K562 (cell line): ENCODE measurements at regions not wholly inside any gene's neighbourhood (a gene's known extent, or its start where the extent isn't known, plus 50 kb on each side); places are given as distances from the start of the nearest gene placed in this dataset.

Source experiments
- ATAC-seq: fragments of 200-7000 bp; cut with Tn5 transposase; 3 replicates; pipeline ENCODE4 v1.9.1; 2020; ENCODE audit warnings: moderate library complexity
- BruUV-seq: library from RNA; stranded (reverse); fragments of 400-500 nt; replicated peaks from 2 replicates; lab custom pipeline; 2021; lab: Mats Ljungman, UMichigan
- CTCF ChIA-PET: fragments of 300-600 bp; formaldehyde crosslinking; extraction: SDS; loops from one replicate; lab custom pipeline; 2021; ENCODE audit warnings: low intra/inter-chr PET ratio; lab: Yijun Ruan, JAX
- POLR2A ChIA-PET: fragments of 300-600, 350-650 bp; sonication (Branson Sonifier 250); formaldehyde crosslinking; extraction: SDS; loops from one replicate; lab custom pipeline; 2021; ENCODE audit warnings: antibody characterized with exemption, inconsistent platforms; lab: Yijun Ruan, JAX
- DNase-seq, 4 experiments: peaks; one replicate each; pipeline versions ENCODE4 v3.0.0 to v3.0.0-alpha.2; 2011 to 2018; ENCODE audit warnings: low spot score in 3 of 4, mixed read lengths in 3 of 4; ENCODE audit errors: extremely low read depth in 1 of 4
- FAIRE-seq: peaks from 2 replicates; lab custom pipeline; 2011; peaks lifted over from hg19 to GRCh38; lab: Jason Lieb, UNC
- H2AFZ ChIP-seq: 2 replicates; pipeline ENCODE4 v1.6.0; 2011; ENCODE audit warnings: low read depth, low read length, control low read depth, inconsistent platforms
- H3K27ac ChIP-seq: fragments of 200-600 bp; 3 replicates; pipeline ENCODE4 v1.8.0; 2011; ENCODE audit warnings: low read depth, mild to moderate bottlenecking, control low read depth, inconsistent platforms, low read length, moderate library complexity, mixed read lengths; ENCODE audit errors: extremely low read depth
- H3K27me3 ChIP-seq, 2 experiments: fragments of 300-600 bp in 1 of 2; 2 replicates in 1 of 2; 3 replicates in 1 of 2; pipeline versions ENCODE4 v1.6.0 to v1.8.0; 2011; ENCODE audit warnings: inconsistent platforms in 2 of 2, low read length in 2 of 2, mild to moderate bottlenecking in 1 of 2, mixed read lengths in 1 of 2, moderate library complexity in 1 of 2; ENCODE audit not compliant: control insufficient read depth in 2 of 2, insufficient read depth in 2 of 2
- H3K36me3 ChIP-seq: fragments of 300-600 bp; 3 replicates; pipeline ENCODE4 v1.8.0; 2011; ENCODE audit warnings: mild to moderate bottlenecking, low read length, inconsistent platforms; ENCODE audit not compliant: control insufficient read depth, insufficient read depth
- H3K4me1 ChIP-seq, 2 experiments: fragments of 200-600 bp in 1 of 2; replicated peaks in 1 of 2; 2 replicates in 1 of 2; 3 replicates in 1 of 2; pipeline versions ENCODE4 v1.5.1 to v1.8.0; 2011; ENCODE audit warnings: inconsistent platforms in 2 of 2, low read length in 2 of 2, mild to moderate bottlenecking in 1 of 2, mixed read lengths in 1 of 2, moderate library complexity in 1 of 2; ENCODE audit not compliant: control insufficient read depth in 2 of 2, insufficient read depth in 2 of 2
- H3K4me2 ChIP-seq: 2 replicates; pipeline ENCODE4 v1.6.1; 2011; ENCODE audit warnings: low read length, control low read depth, inconsistent platforms, mixed read lengths; ENCODE audit not compliant: insufficient read depth
- H3K4me3 ChIP-seq: fragments of 200-600 bp; sonication (generic), shearing (Covaris generic); 2 replicates; pipeline ENCODE4 v1.5.1; 2016; ENCODE audit warnings: control low read depth, inconsistent platforms
- H3K79me2 ChIP-seq: fragments of 200-600 bp; 3 replicates; pipeline ENCODE4 v1.8.0; 2011; ENCODE audit warnings: low read length, inconsistent platforms; ENCODE audit not compliant: control insufficient read depth, insufficient read depth
- H3K9ac ChIP-seq, 2 experiments: 2 replicates each; pipeline versions ENCODE4 v1.6.0 to v1.6.1; 2011; ENCODE audit warnings: low read depth in 2 of 2, low read length in 2 of 2, control low read depth in 1 of 2, inconsistent platforms in 1 of 2, mild to moderate bottlenecking in 1 of 2, mixed read lengths in 1 of 2; ENCODE audit not compliant: insufficient read depth in 1 of 2
- H3K9me1 ChIP-seq: one replicate; pipeline ENCODE4 v1.6.0; 2011; ENCODE audit warnings: inconsistent platforms, mild to moderate bottlenecking, low read length, moderate library complexity; ENCODE audit not compliant: control insufficient read depth, insufficient read depth
- H3K9me3 ChIP-seq: replicated peaks from 2 replicates; pipeline ENCODE4 v1.5.1; 2011; ENCODE audit warnings: low read depth, low read length, inconsistent platforms; ENCODE audit not compliant: control insufficient read depth, insufficient read depth
- H4K20me1 ChIP-seq: replicated peaks from 2 replicates; pipeline ENCODE4 v1.6.1; 2011; ENCODE audit warnings: low read length, inconsistent platforms, mixed read lengths; ENCODE audit not compliant: control insufficient read depth, insufficient read depth
- AFF1 ChIP-seq, 2 experiments: fragments of 450-650 bp; IDR thresholded peaks; 2 replicates each; pipeline ENCODE4 v1.6.1; 2018; ENCODE audit warnings: mild to moderate bottlenecking in 2 of 2, low read depth in 1 of 2; ENCODE audit not compliant: partially characterized antibody in 2 of 2
- CEBPG ChIP-seq, 3 experiments: fragments of 200-800 bp in 1 of 3; sonication (Bioruptor generic) in 1 of 3; sonication (generic) in 1 of 3; formaldehyde crosslinking in 1 of 3; IDR thresholded peaks in 2 of 3; conservative IDR thresholded peaks in 1 of 3; 2 replicates each; pipeline versions ENCODE4 v1.6.1 to v1.8.0; 2016 to 2022; ENCODE audit warnings: missing compliant biosample characterization in 2 of 3, missing genetic modification characterization in 2 of 3, mild to moderate bottlenecking in 1 of 3, missing genetic modification reagents in 1 of 3
- ZNF133 ChIP-seq: fragments of 250-450 bp; sonication (Bioruptor Pico); IDR thresholded peaks from 2 replicates; pipeline ENCODE4 v1.4.0; 2020; ENCODE audit warnings: mild to moderate bottlenecking
- WGBS: fragments of 100-300 bp; shearing (Covaris generic); methylation state at CpG from one replicate; pipeline ENCODE4 v1.1.6; 2016; ENCODE audit warnings: low coverage, mixed read lengths; ENCODE audit not compliant: insufficient coverage; ENCODE audit errors: missing lambda C conversion rate; 5-methylcytosine and 5-hydroxymethylcytosine counted together
- in situ Hi-C: fragments of 300-500 bp; cut with MboI; formaldehyde crosslinking; loops from 4 replicates; pipeline ENCODE4 v1.15.0; 2018; ENCODE audit warnings: inconsistent platforms, mixed read lengths
- intact Hi-C: fragments of 100-400 bp; cut with micrococcal nuclease; formaldehyde crosslinking; loops from 2 replicates; pipeline ENCODE4 v1.14.2; 2022
- TF ChIP-seq, protein P1 (sequence below): fragments of 450-650 bp; formaldehyde crosslinking; IDR thresholded peaks from 2 replicates; pipeline ENCODE4 v1.4.0; 2022; ENCODE audit warnings: mild to moderate bottlenecking, moderate library complexity

DNA sequence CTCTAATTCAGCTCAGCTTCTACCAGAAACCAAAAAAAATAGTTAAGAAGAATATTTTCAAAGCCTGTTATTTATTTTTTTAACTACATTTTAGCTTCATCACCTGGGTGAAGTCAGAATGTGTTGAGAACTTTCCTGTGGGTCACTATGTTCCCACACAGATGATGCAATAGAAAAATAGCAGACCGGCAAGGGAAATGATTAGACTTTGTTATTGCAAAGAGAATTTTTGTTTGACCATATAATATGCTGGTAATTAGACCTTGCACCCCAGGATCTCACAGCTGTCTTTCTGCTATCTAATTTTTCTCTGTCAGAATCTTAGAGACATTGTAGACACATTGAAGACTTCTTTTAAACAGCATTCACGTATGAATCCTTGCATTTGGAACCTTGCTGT, 299.3 kb downstream of the TBX15 start:
- ATAC-seq (no peak), FAIRE-seq (no peak), DNase-seq (no peak)
- in situ Hi-C loops: no loop called here
- intact Hi-C loops: no loop called here
- no peak overlapping the region for H3K27ac ChIP-seq
- no TSS peak for BruUV-seq
- no peaks in the 10 kb centered on the region for H3K9me1 ChIP-seq
- H3K9me3 ChIP-seq: no peaks in the 10 kb centered on the region
- WGBS: 0% methylated on average over 2 of the region's 2 CpGs
- CTCF ChIA-PET: no interaction called here
- no peak overlapping the region for H2AFZ ChIP-seq
- TF ChIP-seq ZNF133 (CRISPR knock-in tag): no peak
- TF ChIP-seq, protein P1, sequence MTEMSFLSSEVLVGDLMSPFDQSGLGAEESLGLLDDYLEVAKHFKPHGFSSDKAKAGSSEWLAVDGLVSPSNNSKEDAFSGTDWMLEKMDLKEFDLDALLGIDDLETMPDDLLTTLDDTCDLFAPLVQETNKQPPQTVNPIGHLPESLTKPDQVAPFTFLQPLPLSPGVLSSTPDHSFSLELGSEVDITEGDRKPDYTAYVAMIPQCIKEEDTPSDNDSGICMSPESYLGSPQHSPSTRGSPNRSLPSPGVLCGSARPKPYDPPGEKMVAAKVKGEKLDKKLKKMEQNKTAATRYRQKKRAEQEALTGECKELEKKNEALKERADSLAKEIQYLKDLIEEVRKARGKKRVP (CRISPR knock-in tag): peak; percentile 39; the same call in 1 of the 2 replicates
- no peak for TF ChIP-seq AFF1 (IDR thresholded peaks at IDR 0.05; ENCODE audit: low read depth in 1 of 2, partially characterized antibody in 2 of 2)
- TF ChIP-seq CEBPG (CRISPR knock-in tag; IDR thresholded peaks at IDR 0.05): no peak
- peak; percentile 18 to 79; a peak in 2 of 4 replicates for TF ChIP-seq CEBPG (tag; conservative IDR thresholded peaks at IDR 0.05 in 1 of 2, IDR thresholded peaks at IDR 0.05 in 1 of 2)
- H3K4me1 ChIP-seq: no peaks in the 10 kb centered on the region
- no peaks in the 10 kb centered on the region for H3K79me2 ChIP-seq
- H4K20me1 ChIP-seq: no peaks in the 10 kb centered on the region
- no peak overlapping the region for H3K4me2 ChIP-seq
- POLR2A ChIA-PET: no interaction called here
- no peak overlapping the region for H3K9ac ChIP-seq
- H3K4me3 ChIP-seq: no peak overlapping the region
- H3K36me3 ChIP-seq: no peaks in the 10 kb centered on the region
- H3K27me3 ChIP-seq: no peaks in the 10 kb centered on the region
